ENCODE measurements at regions not wholly inside any gene's neighbourhood (a gene's known extent, or its start where the extent isn't known, plus 50 kb on each side); places are given as distances from the start of the nearest gene placed in this dataset.
"Not testable (repeated sequence)": the region's sequence is repeated elsewhere in the genome, so short reads cannot be mapped to it uniquely, and the experiment has no call there.

GRCh38 chr4:189206953-189207352 lies 733.7 kb upstream of the FRG1 start:
- no peak for TF ChIP-seq CTCF (IDR thresholded peaks at IDR 0.05; ENCODE audit: control insufficient read depth, insufficient read depth, low read depth, low read length, missing control alignments)
- no peak for DNase-seq (ENCODE audit: low read depth)
- no peak overlapping the region for H3K4me3 ChIP-seq (ENCODE audit: control insufficient read depth, low read depth, low read length)

- DNase-seq (ENCODE audit: low read depth) = no peak
- H3K4me3 ChIP-seq (ENCODE audit: control insufficient read depth, low read depth, low read length) = no peak overlapping the region
- TF ChIP-seq CTCF (IDR thresholded peaks at IDR 0.05; ENCODE audit: control insufficient read depth, insufficient read depth, low read depth, low read length, missing control alignments) = no peak
These were observed 732.8 kb upstream of the FRG1 start for GRCh38 chr4:189207872-189208271.

GRCh38 chr4:189215574-189215973 lies 725.1 kb upstream of the FRG1 start:
- no peak for DNase-seq (ENCODE audit: low read depth)
- no peak for TF ChIP-seq CTCF (IDR thresholded peaks at IDR 0.05; ENCODE audit: control insufficient read depth, insufficient read depth, low read depth, low read length, missing control alignments)
- H3K4me3 ChIP-seq (ENCODE audit: control insufficient read depth, low read depth, low read length) = no peak overlapping the region

- no peak overlapping the region for H3K4me3 ChIP-seq (ENCODE audit: control insufficient read depth, low read depth, low read length)
- TF ChIP-seq CTCF (IDR thresholded peaks at IDR 0.05; ENCODE audit: control insufficient read depth, insufficient read depth, low read depth, low read length, missing control alignments) = no peak
- no peak for DNase-seq (ENCODE audit: low read depth)
These were observed 719.0 kb upstream of the FRG1 start for GRCh38 chr4:189221691-189222090.

- no peak for TF ChIP-seq CTCF (IDR thresholded peaks at IDR 0.05; ENCODE audit: control insufficient read depth, insufficient read depth, low read depth, low read length, missing control alignments)
- H3K4me3 ChIP-seq (ENCODE audit: control insufficient read depth, low read depth, low read length) = no peak overlapping the region
- DNase-seq (ENCODE audit: low read depth) = no peak
These were observed 711.9 kb upstream of the FRG1 start for GRCh38 chr4:189228726-189229125.

- no peak for TF ChIP-seq CTCF (IDR thresholded peaks at IDR 0.05; ENCODE audit: control insufficient read depth, insufficient read depth, low read depth, low read length, missing control alignments)
- DNase-seq (ENCODE audit: low read depth) = no peak
- no peak overlapping the region for H3K4me3 ChIP-seq (ENCODE audit: control insufficient read depth, low read depth, low read length)
These were observed 708.4 kb upstream of the FRG1 start for GRCh38 chr4:189232274-189232673.

GRCh38 chr4:189233754-189234153 lies 706.9 kb upstream of the FRG1 start:
- not testable (repeated sequence) for H3K4me3 ChIP-seq (ENCODE audit: control insufficient read depth, low read depth, low read length); DNase-seq (ENCODE audit: low read depth)

- DNase-seq (ENCODE audit: low read depth) = not testable (repeated sequence)
These were observed 705.7 kb upstream of the FRG1 start for GRCh38 chr4:189234948-189235347.

More at GRCh38 chr4:189234948-189235347, 705.7 kb upstream of the FRG1 start:
- H3K4me3 ChIP-seq (ENCODE audit: control insufficient read depth, low read depth, low read length) = not testable (repeated sequence)

Measured in AG09309 (cell line).